Muscle of arm (tissue), 1 donor: ENCODE measurements at regions not wholly inside any gene's neighbourhood (a gene's known extent, or its start where the extent isn't known, plus 50 kb on each side); places are given as distances from the start of the nearest gene placed in this dataset.
"Not testable (repeated sequence)": the region's sequence is repeated elsewhere in the genome, so short reads cannot be mapped to it uniquely, and the experiment has no call there.

Experiments
- DNase-seq: peaks from one replicate; pipeline ENCODE4 v3.0.0-alpha.2; 2013

GRCh38 chr1:235059221-235059620 lies 69.4 kb downstream of the TOMM20 start:
- no peak for DNase-seq

GRCh38 chr1:235058695-235059094 lies 69.9 kb downstream of the TOMM20 start:
- no peak for DNase-seq

GRCh38 chr1:235057385-235058306 lies 71.0 kb downstream of the TOMM20 start:
- DNase-seq, result no peak

- DNase-seq, result no peak
These were observed 71.7 kb downstream of the TOMM20 start for GRCh38 chr1:235056937-235057336.

GRCh38 chr1:235054936-235055335 lies 73.7 kb downstream of the TOMM20 start:
- DNase-seq, result no peak

GRCh38 chr1:235054466-235054865 lies 74.2 kb downstream of the TOMM20 start:
- DNase-seq, result no peak

- DNase-seq, result no peak
These were observed 76.3 kb downstream of the TOMM20 start for GRCh38 chr1:235052067-235053008.

- no peak for DNase-seq
These were observed 77.1 kb downstream of the TOMM20 start for GRCh38 chr1:235051521-235051920.

GRCh38 chr1:235050911-235051360 lies 77.7 kb downstream of the TOMM20 start:
- no peak for DNase-seq

- DNase-seq, result not testable (repeated sequence)
These were observed 78.8 kb downstream of the TOMM20 start for GRCh38 chr1:235049716-235050378.

- DNase-seq, result no peak
These were observed 79.4 kb downstream of the TOMM20 start for GRCh38 chr1:235049217-235049616.

GRCh38 chr1:235047331-235047871 lies 81.2 kb downstream of the TOMM20 start:
- no peak for DNase-seq

- DNase-seq, result no peak
These were observed 82.6 kb downstream of the TOMM20 start for GRCh38 chr1:235045921-235046601.

GRCh38 chr1:235045034-235045690 lies 83.5 kb downstream of the TOMM20 start:
- no peak for DNase-seq

GRCh38 chr1:235043234-235043633 lies 85.4 kb downstream of the TOMM20 start:
- DNase-seq, result no peak

GRCh38 chr1:235038701-235039100 lies 89.9 kb downstream of the TOMM20 start:
- no peak for DNase-seq

GRCh38 chr1:235035928-235036327 lies 92.7 kb downstream of the TOMM20 start:
- no peak for DNase-seq

- no peak for DNase-seq
These were observed 97.6 kb downstream of the TOMM20 start for GRCh38 chr1:235030919-235031596.

GRCh38 chr1:235027862-235028250 lies 100.8 kb downstream of the TOMM20 start:
- no peak for DNase-seq
